T-cell (primary cell): ENCODE measurements at regions not wholly inside any gene's neighbourhood (a gene's known extent, or its start where the extent isn't known, plus 50 kb on each side); places are given as distances from the start of the nearest gene placed in this dataset.

Experiments used
- ATAC-seq, 4 experiments: fragments of 200-7000 bp in 3 of 4; fragments of 150-1000 bp in 1 of 4; cut with Tn5 transposase; replicated peaks in 1 of 4; 1 replicate in 3 of 4; 2 replicates in 1 of 4; pipeline ENCODE4 v1.10.0; 2021; ENCODE audit warnings: moderate library complexity in 3 of 4, mild to moderate bottlenecking in 2 of 4, moderate number of reproducible peaks in 1 of 4
- CTCF ChIA-PET, 2 donors: fragments of 300-600 bp; sonication (Branson Sonifier 250); formaldehyde crosslinking; loops; one replicate each; lab custom pipeline; 2022; ENCODE audit warnings: antibody characterized with exemption in 2 of 2; lab: Charles Lee
- POLR2A ChIA-PET, 2 donors: fragments of 300-600 bp; sonication (Branson Sonifier 250); formaldehyde crosslinking; loops; one replicate each; lab custom pipeline; 2022; ENCODE audit warnings: antibody characterized with exemption in 2 of 2; lab: Charles Lee
- DNase-seq, 35 experiments: peaks; one replicate each; pipeline versions ENCODE4 v3.0.0 to v3.0.0-alpha.2; 2013 to 2023
- H3K27ac ChIP-seq: one replicate; pipeline ENCODE4 v1.5.1; 2013; ENCODE audit warnings: low read length
- H3K27me3 ChIP-seq, 2 experiments: replicated peaks in 1 of 2; 1 replicate in 1 of 2; 2 replicates in 1 of 2; pipeline versions ENCODE4 v1.6.1 to v1.7.0; 2013; ENCODE audit warnings: low read length in 1 of 2, mixed read lengths in 1 of 2; ENCODE audit not compliant: control insufficient read depth in 2 of 2, insufficient read depth in 2 of 2; ENCODE audit errors: extremely low read depth in 1 of 2
- H3K36me3 ChIP-seq, 2 donors: 1 replicate in 1 of 2; 2 replicates in 1 of 2; pipeline versions ENCODE4 v1.6.1 to v1.7.0; 2013; ENCODE audit warnings: low read length in 1 of 2; ENCODE audit not compliant: control insufficient read depth in 2 of 2, insufficient read depth in 1 of 2; ENCODE audit errors: extremely low read depth in 1 of 2
- H3K4me1 ChIP-seq, 2 experiments: 1 replicate in 1 of 2; 2 replicates in 1 of 2; pipeline versions ENCODE4 v1.6.1 to v1.7.0; 2013; ENCODE audit warnings: low read length in 2 of 2, mixed read lengths in 1 of 2; ENCODE audit not compliant: insufficient read depth in 2 of 2, control insufficient read depth in 1 of 2; ENCODE audit errors: extremely low read depth in 1 of 2
- H3K4me3 ChIP-seq, 2 donors: 1 replicate in 1 of 2; 2 replicates in 1 of 2; pipeline versions ENCODE4 v1.5.1 to v1.7.0; 2013; ENCODE audit warnings: mild to moderate bottlenecking in 2 of 2, low read length in 1 of 2, moderate library complexity in 1 of 2; ENCODE audit not compliant: control insufficient read depth in 1 of 2; ENCODE audit errors: extremely low read depth in 1 of 2
- H3K9me3 ChIP-seq: 2 replicates; pipeline ENCODE4 v1.7.0; 2013
- H3K27ac Mint-ChIP-seq, 2 donors: one replicate each; pipeline ENCODE4 v1.8.0; 2020 to 2021; ENCODE audit warnings: mild to moderate bottlenecking in 2 of 2, mixed read lengths in 2 of 2
- H3K27me3 Mint-ChIP-seq, 2 donors: one replicate each; pipeline ENCODE4 v1.8.0; 2021 to 2022; ENCODE audit warnings: mixed read lengths in 2 of 2
- H3K36me3 Mint-ChIP-seq: one replicate; pipeline ENCODE4 v1.8.0; 2021; ENCODE audit warnings: mixed read lengths
- H3K4me1 Mint-ChIP-seq, 3 donors: one replicate each; pipeline ENCODE4 v1.8.0; 2020 to 2022; ENCODE audit warnings: mixed read lengths in 3 of 3, mild to moderate bottlenecking in 1 of 3
- H3K4me3 Mint-ChIP-seq, 3 donors: one replicate each; pipeline ENCODE4 v1.8.0; 2020 to 2022; ENCODE audit warnings: mild to moderate bottlenecking in 3 of 3, mixed read lengths in 3 of 3, moderate library complexity in 3 of 3
- H3K9me3 Mint-ChIP-seq, 3 donors: one replicate each; pipeline ENCODE4 v1.8.0; 2020 to 2022; ENCODE audit warnings: mixed read lengths in 3 of 3
- WGBS: methylation state at CpG from one replicate; pipeline ENCODE4 v1.1.5; 2013; ENCODE audit warnings: missing lambda C conversion rate; ENCODE audit not compliant: insufficient coverage; 5-methylcytosine and 5-hydroxymethylcytosine counted together

DNA sequence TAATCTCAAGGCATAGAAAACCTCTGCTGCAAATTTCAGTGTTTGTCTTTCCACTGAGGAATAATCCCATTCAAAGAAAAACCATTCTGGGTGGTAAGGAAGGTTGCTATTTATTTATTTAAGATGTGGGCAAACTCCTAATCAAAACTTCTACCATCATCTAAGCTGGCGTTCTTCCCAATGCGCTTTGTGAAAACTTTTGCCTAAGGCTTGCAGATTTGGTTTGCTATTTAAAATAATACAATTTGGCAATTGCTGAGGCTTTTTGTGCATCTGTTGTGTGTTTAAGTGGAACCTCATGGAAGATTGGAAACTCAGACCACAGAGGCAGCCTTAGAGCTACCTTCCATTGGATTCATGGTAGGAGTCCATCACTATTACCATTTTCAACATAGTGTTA is 309.0 kb downstream of the BLID start:
- no peak overlapping the region for H3K4me3 ChIP-seq
- WGBS, result no CpG with 5 or more reads among the region's 2 CpGs
- Mint-ChIP-seq H3K27ac (no peak overlapping the region), H3K4me3 (no peak overlapping the region), H3K36me3 (no peaks in the 10 kb centered on the region), H3K9me3 (peaks cover 9 to 18% (median 17%) of the 10 kb centered on the region in 3 donors), H3K27me3 (peaks cover 0 to 12% of the 10 kb centered on the region in 2 donors), H3K4me1 (no peaks in the 10 kb centered on the region)
- no peak overlapping the region for H3K27ac ChIP-seq
- CTCF ChIA-PET, result no interaction called here
- no peaks in the 10 kb centered on the region for H3K9me3 ChIP-seq
- ATAC-seq (no peak), DNase-seq (no peak)
- POLR2A ChIA-PET, result no interaction called here
- no peaks in the 10 kb centered on the region for H3K36me3 ChIP-seq
- no peaks in the 10 kb centered on the region for H3K27me3 ChIP-seq
- no peaks in the 10 kb centered on the region for H3K4me1 ChIP-seq

GRCh38 chr11:121802542-121802941 is 313.5 kb downstream of the BLID start:
- 92% methylated on average over 4 of the region's 4 CpGs for WGBS
- CTCF ChIA-PET, result no interaction called here
- H3K27ac Mint-ChIP-seq, result no peak overlapping the region

DNA sequence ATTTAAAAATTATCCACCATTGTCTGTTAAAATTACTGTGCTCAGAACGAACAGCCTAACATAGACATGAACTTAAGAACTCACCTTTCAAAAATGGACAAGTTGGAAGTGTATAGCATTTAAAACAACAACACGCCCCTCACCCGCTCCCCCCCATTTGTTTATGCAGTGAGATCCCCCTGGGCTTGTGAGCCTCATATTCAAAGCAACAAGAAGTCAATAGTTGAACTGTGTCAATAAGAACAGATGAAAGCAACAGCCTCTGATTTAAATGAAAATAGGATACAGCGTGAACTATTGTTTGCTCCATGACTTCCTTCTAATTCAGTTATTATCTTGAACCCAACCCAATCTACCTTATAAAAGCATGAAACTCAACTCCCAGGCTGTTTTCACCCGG is 314.2 kb downstream of the BLID start:
- 77% methylated on average over 2 of the region's 5 CpGs for WGBS

More at GRCh38 chr11:121802542-121802941, 313.5 kb downstream of the BLID start:
- no peaks in the 10 kb centered on the region for H3K36me3 Mint-ChIP-seq
- H3K4me1 Mint-ChIP-seq, result no peaks in the 10 kb centered on the region
- Histone ChIP-seq H3K36me3 (no peaks in the 10 kb centered on the region), H3K27ac (no peak overlapping the region), H3K9me3 (no peaks in the 10 kb centered on the region), H3K4me1 (no peaks in the 10 kb centered on the region), H3K27me3 (no peaks in the 10 kb centered on the region), H3K4me3 (no peak overlapping the region)
- POLR2A ChIA-PET, result no interaction called here
- peaks cover 1 to 15% of the 10 kb centered on the region in 2 donors for H3K27me3 Mint-ChIP-seq
- no peak overlapping the region for H3K4me3 Mint-ChIP-seq
- H3K9me3 Mint-ChIP-seq, result peaks cover 6 to 17% (median 9%) of the 10 kb centered on the region in 3 donors
- DNase-seq, result no peak
- ATAC-seq, result no peak

GRCh38 chr11:121801394-121801748 is 314.6 kb downstream of the BLID start:
- no peak overlapping the region for H3K27ac Mint-ChIP-seq
- peaks cover 1 to 15% of the 10 kb centered on the region in 2 donors for H3K27me3 Mint-ChIP-seq
- H3K36me3 ChIP-seq, result no peaks in the 10 kb centered on the region
- ChIA-PET CTCF (no interaction called here), POLR2A (no interaction called here)
- H3K4me1 Mint-ChIP-seq, result no peaks in the 10 kb centered on the region
- no peaks in the 10 kb centered on the region for H3K36me3 Mint-ChIP-seq
- no peaks in the 10 kb centered on the region for H3K27me3 ChIP-seq
- no peaks in the 10 kb centered on the region for H3K4me1 ChIP-seq
- whole genome bisulfite sequencing, result 90% methylated on average over 2 of the region's 3 CpGs
- no peak overlapping the region for H3K4me3 ChIP-seq
- H3K27ac ChIP-seq, result no peak overlapping the region
- H3K9me3 ChIP-seq, result no peaks in the 10 kb centered on the region
- no peak overlapping the region for H3K4me3 Mint-ChIP-seq
- ATAC-seq (no peak), DNase-seq (no peak)
- peaks cover 6 to 17% (median 9%) of the 10 kb centered on the region in 3 donors for H3K9me3 Mint-ChIP-seq

More for the DNA sequence above, 314.2 kb downstream of the BLID start:
- Histone ChIP-seq H3K27ac (no peak overlapping the region), H3K4me3 (no peak overlapping the region), H3K4me1 (no peaks in the 10 kb centered on the region), H3K36me3 (no peaks in the 10 kb centered on the region), H3K27me3 (no peaks in the 10 kb centered on the region), H3K9me3 (no peaks in the 10 kb centered on the region)
- no peaks in the 10 kb centered on the region for H3K4me1 Mint-ChIP-seq
- H3K9me3 Mint-ChIP-seq, result peaks cover 6 to 17% (median 9%) of the 10 kb centered on the region in 3 donors
- no peak overlapping the region for H3K4me3 Mint-ChIP-seq
- H3K27me3 Mint-ChIP-seq, result peaks cover 1 to 15% of the 10 kb centered on the region in 2 donors
- ChIA-PET CTCF (no interaction called here), POLR2A (no interaction called here)
- DNase-seq (no peak), ATAC-seq (no peak)
- H3K27ac Mint-ChIP-seq, result no peak overlapping the region
- no peaks in the 10 kb centered on the region for H3K36me3 Mint-ChIP-seq

DNA sequence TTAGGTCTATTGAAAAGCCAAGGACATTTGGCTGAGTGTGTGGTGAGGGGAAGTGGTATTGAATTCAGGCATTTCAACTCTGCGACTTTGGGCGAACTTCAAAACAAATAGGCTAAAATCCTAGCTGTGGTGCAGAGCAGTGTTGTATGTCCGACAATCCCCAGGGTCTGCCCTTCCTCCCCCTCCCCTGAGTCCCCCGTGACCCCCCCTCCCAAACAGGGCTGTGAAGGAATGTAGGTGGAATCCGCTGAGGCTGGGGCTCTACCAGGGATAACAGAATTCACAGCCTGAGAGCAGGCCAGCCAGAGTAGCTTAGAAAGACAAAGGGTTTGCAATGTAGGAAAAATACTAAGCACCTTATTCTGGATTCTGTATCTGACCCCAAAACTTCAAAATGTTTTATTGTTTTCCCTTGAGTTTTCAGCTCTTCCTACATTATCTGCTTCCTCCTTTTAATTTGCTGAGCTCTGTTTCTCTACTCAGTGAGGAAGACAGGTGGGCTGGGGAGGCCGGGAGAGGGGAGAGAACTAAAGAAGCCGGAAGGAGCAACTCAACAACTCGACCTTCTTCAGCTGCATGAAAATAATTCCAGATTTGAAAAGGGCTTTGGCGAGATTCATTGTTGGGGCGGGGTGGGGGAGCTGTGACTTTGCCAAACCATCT is 315.2 kb downstream of the BLID start:
- H3K27ac Mint-ChIP-seq, result no peak overlapping the region
- WGBS, result no CpG with 5 or more reads among the region's 10 CpGs
- H3K27me3 Mint-ChIP-seq, result peaks cover 1 to 15% of the 10 kb centered on the region in 2 donors
- no peak overlapping the region for H3K4me3 Mint-ChIP-seq
- DNase-seq, result no peak
- Histone ChIP-seq H3K4me3 (no peak overlapping the region), H3K4me1 (no peaks in the 10 kb centered on the region), H3K27me3 (no peaks in the 10 kb centered on the region), H3K9me3 (no peaks in the 10 kb centered on the region), H3K36me3 (no peaks in the 10 kb centered on the region), H3K27ac (no peak overlapping the region)
- no peaks in the 10 kb centered on the region for H3K4me1 Mint-ChIP-seq
- ChIA-PET CTCF (no interaction called here), POLR2A (no interaction called here)
- no peak for ATAC-seq
- H3K9me3 Mint-ChIP-seq, result peaks cover 6 to 17% (median 9%) of the 10 kb centered on the region in 3 donors
- no peaks in the 10 kb centered on the region for H3K36me3 Mint-ChIP-seq

DNA sequence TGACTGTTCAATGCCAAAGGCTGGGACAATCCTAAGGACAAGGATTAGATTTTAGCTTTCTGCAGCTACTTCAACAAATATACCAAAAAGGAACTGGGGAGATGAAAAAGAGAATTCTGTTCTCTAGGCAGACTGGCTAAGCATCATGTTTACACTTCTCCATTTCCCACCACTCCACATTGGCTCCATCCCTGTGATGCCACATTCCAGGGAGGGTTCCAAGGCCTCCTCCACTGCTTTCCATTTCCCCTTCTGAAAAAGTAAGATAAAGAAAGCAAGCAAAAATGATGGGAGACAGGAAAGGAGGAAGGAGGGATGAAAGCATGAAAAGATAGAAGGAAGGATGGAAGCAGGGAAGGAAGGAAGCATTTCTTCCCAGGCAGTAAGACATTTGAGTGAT is 315.8 kb downstream of the BLID start:
- Mint-ChIP-seq H3K9me3 (peaks cover 6 to 17% (median 9%) of the 10 kb centered on the region in 3 donors), H3K4me3 (no peak overlapping the region), H3K36me3 (no peaks in the 10 kb centered on the region), H3K4me1 (no peaks in the 10 kb centered on the region), H3K27ac (no peak overlapping the region), H3K27me3 (peaks cover 1 to 15% of the 10 kb centered on the region in 2 donors)
- DNase-seq, result no peak
- no peak overlapping the region for H3K4me3 ChIP-seq
- H3K9me3 ChIP-seq, result no peaks in the 10 kb centered on the region
- no peak overlapping the region for H3K27ac ChIP-seq
- no peaks in the 10 kb centered on the region for H3K36me3 ChIP-seq
- ChIA-PET CTCF (no interaction called here), POLR2A (no interaction called here)
- no peaks in the 10 kb centered on the region for H3K4me1 ChIP-seq
- no peaks in the 10 kb centered on the region for H3K27me3 ChIP-seq
- ATAC-seq, result no peak

DNA sequence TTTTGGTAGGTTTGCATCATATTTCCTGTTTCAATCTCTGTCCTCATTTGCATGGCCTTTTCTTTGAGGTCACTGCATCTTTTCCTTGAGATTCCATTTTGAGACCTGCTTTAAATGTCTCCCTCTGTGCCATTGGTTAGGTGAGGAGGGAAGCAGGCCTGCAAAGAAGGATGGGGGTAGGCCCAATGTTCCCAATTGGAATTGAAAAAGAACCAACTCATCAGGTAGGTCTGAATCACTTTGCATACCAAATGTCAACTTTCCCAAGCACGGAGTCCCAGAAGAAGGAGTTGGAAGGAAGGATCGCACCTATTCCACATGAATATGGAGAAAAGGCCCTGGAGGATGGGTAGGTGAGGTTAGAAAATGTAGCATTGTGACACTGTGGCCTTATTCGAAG is 318.5 kb downstream of the BLID start:
- Mint-ChIP-seq H3K36me3 (no peaks in the 10 kb centered on the region), H3K27me3 (peaks cover 1 to 15% of the 10 kb centered on the region in 2 donors), H3K27ac (no peak overlapping the region), H3K4me1 (no peaks in the 10 kb centered on the region), H3K9me3 (peaks cover 6 to 20% (median 9%) of the 10 kb centered on the region in 3 donors), H3K4me3 (no peak overlapping the region)
- POLR2A ChIA-PET, result no interaction called here
- H3K27me3 ChIP-seq, result no peaks in the 10 kb centered on the region
- no peak overlapping the region for H3K27ac ChIP-seq
- 90% methylated on average over 2 of the region's 3 CpGs for whole genome bisulfite sequencing
- ATAC-seq (no peak), DNase-seq (no peak)
- no peaks in the 10 kb centered on the region for H3K4me1 ChIP-seq
- CTCF ChIA-PET, result no interaction called here
- no peak overlapping the region for H3K4me3 ChIP-seq
- H3K9me3 ChIP-seq, result no peaks in the 10 kb centered on the region
- no peaks in the 10 kb centered on the region for H3K36me3 ChIP-seq
